NCI-H1694 (cell line): ENCODE measurements at regions not wholly inside any gene's neighbourhood (a gene's known extent, or its start where the extent isn't known, plus 50 kb on each side); places are given as distances from the start of the nearest gene placed in this dataset.
"Not testable (repeated sequence)": the region's sequence is repeated elsewhere in the genome, so short reads cannot be mapped to it uniquely, and the experiment has no call there.

Experiments
- DNase-seq: peaks from one replicate; lab custom pipeline; 2025; lab: John Stamatoyannopoulos, UW

- no peak for DNase-seq
Observed at GRCh38 chr10:29751684-29752083, 116.9 kb upstream of the SVIL start.

DNA sequence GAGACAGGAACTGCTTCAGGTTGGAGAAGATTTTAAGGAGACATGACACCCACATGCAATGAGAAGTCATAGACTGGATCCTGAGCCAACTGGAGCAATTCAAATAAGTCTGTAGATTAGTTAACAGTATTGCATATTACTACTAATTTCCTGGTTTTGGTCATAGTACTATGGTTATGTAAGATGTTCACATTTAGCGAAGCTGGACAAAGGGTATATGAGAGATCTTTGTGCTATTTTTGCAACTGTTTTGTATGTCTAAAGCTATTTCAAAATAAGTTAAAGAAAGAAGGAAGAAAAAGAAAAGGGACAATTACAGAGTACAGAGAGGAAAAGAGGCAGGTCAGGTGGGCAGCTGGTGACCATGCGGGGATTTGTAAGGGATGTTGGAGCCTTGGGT, 116.5 kb upstream of the SVIL start:
- no peak for DNase-seq

DNA sequence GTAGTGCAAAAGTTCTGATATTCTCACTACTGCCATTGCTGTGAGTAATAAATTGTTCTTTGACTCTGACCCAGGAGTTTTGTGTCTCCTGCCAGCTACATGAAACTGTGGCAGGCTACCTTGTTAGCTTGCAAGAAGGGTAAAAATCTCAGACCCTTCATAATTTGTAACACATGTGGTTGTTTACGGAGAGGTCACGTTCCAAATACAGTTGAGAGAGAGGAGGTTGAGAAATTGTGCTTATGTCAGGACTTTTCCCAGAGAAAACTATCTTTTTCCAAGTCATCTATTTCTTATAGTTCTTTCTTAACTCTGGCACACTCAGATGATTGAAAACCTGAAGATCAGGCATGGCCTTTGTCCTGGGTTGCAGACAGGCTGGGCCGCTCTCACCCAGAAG, 114.4 kb upstream of the SVIL start:
- DNase-seq = no peak

GRCh38 chr10:29748109-29748650, 113.4 kb upstream of the SVIL start:
- DNase-seq = no peak

GRCh38 chr10:29746080-29746797, 111.5 kb upstream of the SVIL start:
- DNase-seq = no peak

DNA sequence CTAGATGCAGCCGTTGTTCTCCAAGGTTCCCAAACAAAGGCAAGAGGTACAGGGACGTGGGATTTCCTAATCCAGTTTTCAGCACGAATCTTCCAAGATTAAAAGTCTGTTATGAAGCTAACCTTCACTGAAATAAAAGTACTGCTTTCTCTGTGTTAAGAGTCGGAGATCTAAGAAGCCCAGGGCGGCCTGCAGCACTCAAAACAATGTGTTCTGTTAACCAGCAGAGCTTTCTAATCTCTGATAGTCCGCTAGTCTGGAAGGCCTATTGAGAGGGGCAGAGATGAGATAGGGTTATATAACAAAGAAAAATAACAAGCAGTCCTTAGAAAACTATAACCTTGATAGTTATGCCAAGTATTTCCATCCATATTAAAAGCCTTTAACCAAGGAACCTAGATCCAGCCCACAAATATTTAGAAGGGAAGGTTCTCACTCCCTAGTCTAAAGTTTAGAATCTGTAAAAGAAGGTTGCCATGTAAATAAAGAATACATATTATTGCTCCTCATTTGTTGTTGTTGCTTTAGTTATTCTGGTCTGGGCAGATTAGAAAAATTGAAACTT, 106.3 kb upstream of the SVIL start:
- DNase-seq = no peak

- DNase-seq = no peak
Observed at GRCh38 chr10:29738341-29738740, 103.6 kb upstream of the SVIL start.

DNA sequence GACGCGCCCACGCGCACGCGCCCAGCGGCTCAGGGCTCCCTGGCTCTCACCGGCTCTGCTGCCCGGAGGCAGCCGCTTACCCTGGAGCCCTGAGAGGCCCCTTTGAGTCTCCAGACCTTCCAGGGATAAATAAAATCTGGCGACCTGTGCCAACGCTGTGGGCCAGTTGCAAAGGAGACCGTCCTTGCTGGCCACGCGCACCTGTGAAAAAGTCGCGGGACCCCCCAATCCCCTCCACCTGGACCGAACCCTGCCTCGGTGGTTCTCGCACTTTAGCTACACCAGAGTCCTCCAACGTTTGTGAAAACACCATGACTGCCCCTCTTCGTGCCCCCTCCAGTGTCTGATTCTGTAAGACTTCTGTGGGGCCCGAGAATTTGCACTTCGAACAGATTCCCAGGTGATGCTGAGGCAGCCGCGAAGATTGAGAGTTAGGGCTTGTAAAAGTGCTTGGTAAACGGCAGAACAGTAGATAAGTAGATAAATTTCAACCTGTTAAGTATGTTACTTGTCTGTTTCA, 102.4 kb upstream of the SVIL start:
- no peak for DNase-seq

GRCh38 chr10:29736366-29737073, 101.7 kb upstream of the SVIL start:
- no peak for DNase-seq

- peak; percentile 22 for DNase-seq
Observed at GRCh38 chr10:29735628-29736365, 101.0 kb upstream of the SVIL start.

GRCh38 chr10:29734962-29735627, 100.3 kb upstream of the SVIL start:
- DNase-seq = no peak

- DNase-seq = no peak
Observed at GRCh38 chr10:29734640-29734961, 99.8 kb upstream of the SVIL start.

GRCh38 chr10:29733323-29733722, 98.6 kb upstream of the SVIL start:
- no peak for DNase-seq

GRCh38 chr10:29732918-29733317, 98.1 kb upstream of the SVIL start:
- DNase-seq = no peak

DNA sequence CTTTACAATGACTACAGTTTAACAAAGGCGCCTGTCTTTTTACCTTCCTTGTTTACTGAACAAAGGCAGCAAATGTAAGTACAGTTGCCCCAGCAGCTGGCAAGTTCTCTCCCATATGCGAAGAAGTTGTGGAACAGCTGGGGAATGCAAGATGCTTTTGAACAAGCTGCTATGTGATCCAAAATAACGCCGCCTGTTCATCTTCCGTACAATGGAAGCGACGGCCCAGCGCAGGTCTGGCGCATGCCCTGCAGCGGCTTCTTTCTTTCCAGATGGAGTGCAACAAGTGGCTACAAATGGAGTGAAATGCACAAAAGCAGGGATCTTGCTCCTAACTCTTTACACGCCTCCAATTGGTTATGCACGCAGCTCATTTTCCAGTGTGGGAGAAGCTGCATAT, 97.0 kb upstream of the SVIL start:
- peak; percentile 80 for DNase-seq

GRCh38 chr10:29730969-29731368, 96.2 kb upstream of the SVIL start:
- DNase-seq = no peak

DNA sequence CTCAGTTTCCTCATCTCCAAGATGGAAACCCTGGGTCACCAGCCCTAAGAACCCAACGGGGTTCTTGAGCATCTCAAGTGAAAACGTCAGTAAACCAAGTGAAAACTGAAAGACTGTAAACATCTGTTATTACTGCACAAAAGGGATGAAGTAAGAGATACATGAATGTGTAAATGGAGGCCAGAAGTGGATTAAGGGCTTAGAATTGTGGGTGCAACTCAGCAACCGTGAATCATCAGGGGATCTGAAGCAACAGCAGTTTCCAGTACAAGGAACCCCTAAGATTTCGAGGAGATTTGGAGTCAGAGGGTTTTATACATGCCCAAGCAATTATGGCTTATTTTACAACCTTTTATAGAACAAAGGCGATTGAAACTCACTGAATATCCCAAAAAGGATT, 95.7 kb upstream of the SVIL start:
- DNase-seq = no peak

DNA sequence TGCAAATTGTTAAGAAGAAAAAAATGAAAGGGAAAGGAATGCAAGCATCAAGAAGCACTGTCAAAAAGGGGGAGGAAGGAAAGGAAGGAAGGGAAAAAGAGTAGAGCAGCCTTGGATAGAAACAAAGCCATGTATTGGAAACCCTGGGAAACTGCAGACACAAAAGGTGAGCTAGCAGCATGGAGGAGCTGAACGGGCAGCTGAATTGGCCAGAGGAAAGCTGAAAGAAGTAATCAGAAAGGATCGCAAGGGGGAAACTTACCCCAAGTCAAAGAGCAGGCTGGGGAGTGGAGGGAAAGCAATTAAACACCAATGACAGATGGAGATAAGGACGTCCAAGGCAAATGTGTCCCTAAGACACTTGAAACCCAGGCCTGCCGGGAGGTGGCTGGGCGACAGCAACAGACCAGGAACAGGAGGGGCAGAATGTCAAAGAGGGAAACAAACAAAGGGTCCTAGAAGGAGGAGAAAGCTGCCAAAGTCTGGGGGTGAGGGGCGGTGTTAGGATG, 93.8 kb upstream of the SVIL start:
- no peak for DNase-seq

DNA sequence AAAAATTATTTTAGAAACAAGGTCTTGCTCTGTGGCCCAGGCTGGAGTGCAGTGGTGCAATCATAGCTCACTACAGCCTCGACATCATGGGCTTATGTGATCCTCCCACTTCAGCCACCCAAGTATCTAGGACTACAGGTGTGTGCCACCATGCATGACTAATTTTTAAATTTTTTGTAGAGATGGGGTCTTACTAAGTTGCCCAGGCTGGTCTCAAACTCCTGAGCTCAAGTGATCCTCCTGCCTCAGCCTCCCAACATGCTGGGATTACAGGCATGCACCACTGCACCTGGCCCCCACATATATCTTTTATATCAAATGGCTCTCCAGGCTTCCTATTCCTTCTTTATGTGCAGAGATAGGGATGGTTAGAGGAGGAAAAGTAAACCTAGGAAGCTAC, 91.2 kb upstream of the SVIL start:
- not testable (repeated sequence) for DNase-seq

- no peak for DNase-seq
Observed at GRCh38 chr10:29725133-29725720, 90.5 kb upstream of the SVIL start.

GRCh38 chr10:29723726-29724125, 89.0 kb upstream of the SVIL start:
- DNase-seq = no peak
